GM21786 (cell line): ENCODE measurements at regions not wholly inside any gene's neighbourhood (a gene's known extent, or its start where the extent isn't known, plus 50 kb on each side); places are given as distances from the start of the nearest gene placed in this dataset.

ENCODE experiments used
- ATAC-seq: cut with Tn5 transposase; IDR thresholded peaks from one replicate; pipeline ENCODE4 v1.9.1; 2021; ENCODE audit not compliant: unreplicated experiment

- no peak for ATAC-seq
Measured at GRCh38 chr9:106684940-106685695, 177.8 kb upstream of the ZNF462 start.

- no peak for ATAC-seq
Measured at GRCh38 chr9:106689089-106689488, 173.9 kb upstream of the ZNF462 start.

GRCh38 chr9:106691627-106692026 is 171.3 kb upstream of the ZNF462 start:
- ATAC-seq: no peak

- ATAC-seq: no peak
Measured at GRCh38 chr9:106693558-106693957, 169.4 kb upstream of the ZNF462 start.

GRCh38 chr9:106696804-106697203 is 166.2 kb upstream of the ZNF462 start:
- no peak for ATAC-seq

DNA sequence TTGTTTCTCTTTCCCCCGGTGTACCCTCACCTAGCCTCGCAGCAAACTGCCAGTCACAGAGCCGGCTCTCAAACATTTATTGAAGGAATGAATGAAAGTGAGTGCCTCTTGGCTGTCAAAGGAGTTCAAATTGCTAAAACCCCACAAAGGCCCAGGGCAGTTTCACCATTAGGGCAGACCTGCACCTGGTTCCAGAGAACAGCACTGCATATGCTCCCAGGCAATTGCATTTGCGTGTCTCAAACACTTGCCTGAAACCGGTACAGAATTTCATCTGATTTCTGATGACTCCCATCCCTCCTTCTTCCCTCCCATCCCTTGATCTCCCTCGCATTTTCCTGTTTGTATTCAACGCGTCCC is 165.6 kb upstream of the ZNF462 start:
- ATAC-seq: no peak

- ATAC-seq: no peak
Measured at GRCh38 chr9:106697750-106698502, 165.0 kb upstream of the ZNF462 start.

DNA sequence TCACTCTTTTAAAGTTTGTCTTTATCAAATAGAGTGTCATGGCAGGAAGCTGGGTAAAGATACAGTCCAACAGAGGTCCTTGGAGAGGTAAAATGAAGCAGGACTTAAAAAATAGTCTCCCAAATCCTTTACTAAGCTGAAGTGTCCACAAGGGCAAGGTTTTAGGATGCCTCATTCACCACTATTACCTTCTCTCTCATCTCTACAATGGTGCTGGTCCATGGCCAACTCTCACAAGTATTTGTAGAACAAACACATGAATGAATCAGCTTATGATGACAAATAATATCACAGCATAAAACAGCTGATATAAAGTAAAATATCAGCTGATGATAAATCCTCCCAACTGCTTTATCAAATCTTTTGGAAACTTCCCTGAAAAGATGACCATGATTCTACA is 162.3 kb upstream of the ZNF462 start:
- no peak for ATAC-seq

- no peak for ATAC-seq
Measured at GRCh38 chr9:106701611-106702010, 161.4 kb upstream of the ZNF462 start.

- no peak for ATAC-seq
Measured at GRCh38 chr9:106704056-106704615, 158.8 kb upstream of the ZNF462 start.

- ATAC-seq: no peak
Measured at GRCh38 chr9:106707291-106707690, 155.7 kb upstream of the ZNF462 start.

GRCh38 chr9:106707738-106708474 is 155.1 kb upstream of the ZNF462 start:
- ATAC-seq: no peak

DNA sequence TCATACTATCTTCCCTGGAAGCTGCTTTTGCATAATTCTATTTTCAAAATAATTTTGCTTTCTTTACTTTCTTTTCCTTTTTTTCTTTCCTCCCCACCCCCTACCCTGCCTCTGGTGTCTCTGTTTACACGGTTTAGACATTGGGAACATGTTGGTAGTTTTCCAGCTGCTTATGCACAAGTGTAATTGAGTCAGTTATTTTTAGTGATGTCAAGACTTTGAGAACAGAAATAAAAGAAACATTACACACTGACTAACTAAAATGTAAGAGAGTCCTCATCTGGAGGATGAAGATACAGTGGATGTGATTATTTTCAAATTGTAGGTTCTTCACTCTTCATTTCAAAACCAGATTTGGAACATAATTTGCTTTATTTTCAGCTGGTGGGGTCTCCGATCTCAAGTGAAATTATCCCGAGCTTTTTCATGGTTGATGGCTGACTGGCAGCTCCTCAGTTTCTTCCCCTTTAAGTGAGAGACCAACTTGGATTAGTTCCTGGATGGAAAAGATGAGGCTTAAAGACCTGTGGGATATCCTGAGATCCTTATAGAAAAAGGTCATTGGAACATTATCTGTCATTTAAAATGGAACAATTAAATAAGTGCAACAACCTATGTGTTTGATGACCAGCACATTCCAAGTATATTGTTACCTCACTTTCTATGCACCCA is 154.4 kb upstream of the ZNF462 start:
- no peak for ATAC-seq

DNA sequence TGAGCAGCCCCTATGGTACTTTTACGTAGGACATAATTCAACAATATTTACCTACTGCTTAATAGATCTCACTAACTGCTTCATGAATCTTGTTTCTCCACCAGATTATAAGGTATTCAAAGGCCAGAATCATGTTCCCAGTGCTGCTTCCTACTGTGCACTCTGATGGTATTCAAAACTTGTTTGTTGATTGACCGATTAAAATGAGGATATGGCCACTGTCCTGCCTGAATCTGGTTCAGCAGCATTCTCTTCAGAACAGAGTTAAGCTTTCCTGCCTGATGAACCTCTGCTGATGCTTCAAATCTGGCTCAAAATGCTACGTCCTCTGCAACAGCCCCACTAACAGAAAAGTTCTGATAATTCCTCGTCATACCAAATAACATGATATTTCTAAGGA is 150.7 kb upstream of the ZNF462 start:
- ATAC-seq: no peak

- ATAC-seq: no peak
Measured at GRCh38 chr9:106713206-106713605, 149.8 kb upstream of the ZNF462 start.

- no peak for ATAC-seq
Measured at GRCh38 chr9:106716820-106717219, 146.1 kb upstream of the ZNF462 start.

GRCh38 chr9:106717686-106718085 is 145.3 kb upstream of the ZNF462 start:
- no peak for ATAC-seq

- ATAC-seq: no peak
Measured at GRCh38 chr9:106718936-106719335, 144.0 kb upstream of the ZNF462 start.

DNA sequence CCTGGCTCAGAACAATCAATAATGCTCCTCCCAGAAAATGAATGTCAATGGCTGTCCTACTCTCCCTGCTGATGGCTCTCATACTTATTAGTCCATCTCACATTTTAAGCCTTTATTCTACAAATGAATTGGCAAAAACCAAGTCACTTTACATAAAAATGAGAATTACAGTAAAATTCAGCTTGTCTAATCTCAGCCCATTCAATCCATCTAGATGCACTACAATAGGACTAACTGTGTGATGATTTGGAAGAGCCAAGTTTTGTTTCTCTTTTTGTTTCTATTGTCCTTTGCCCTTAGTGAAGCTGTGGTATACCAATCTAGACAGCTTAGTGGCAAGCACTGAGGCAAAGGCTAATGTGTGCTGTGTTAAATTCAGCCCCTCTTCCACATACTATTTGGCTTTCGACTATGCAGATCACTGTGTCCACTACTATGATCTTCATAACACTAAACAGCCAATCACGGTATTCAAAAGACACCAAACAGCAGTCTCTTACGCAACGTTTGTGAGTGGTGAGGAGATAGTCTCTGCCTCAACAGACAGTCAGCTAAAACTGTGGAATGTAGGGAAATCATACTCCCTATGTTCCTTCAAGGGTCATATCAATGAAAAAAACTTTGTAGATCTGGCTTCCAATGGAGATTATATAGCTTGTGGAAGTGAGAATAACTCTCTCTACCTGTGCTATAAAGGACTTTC is 140.8 kb upstream of the ZNF462 start:
- ATAC-seq: no peak

DNA sequence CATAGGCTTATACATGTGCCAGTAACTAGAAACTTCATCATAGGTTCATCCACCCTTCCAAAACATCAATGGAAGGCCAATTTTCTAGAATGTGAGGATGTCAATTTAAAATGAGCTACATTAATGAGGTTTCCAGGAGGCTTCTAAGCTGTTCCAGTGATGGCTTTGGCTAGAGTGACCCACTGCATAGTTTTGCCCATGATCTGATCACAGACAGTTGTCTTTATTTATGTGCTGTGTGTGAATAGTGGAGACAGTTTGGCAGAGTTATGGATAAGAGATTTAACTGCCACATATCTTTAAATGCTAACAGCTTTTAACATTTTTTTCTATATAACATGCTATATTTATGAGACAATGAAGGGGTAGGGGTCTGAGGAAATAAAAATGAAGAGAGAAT is 139.0 kb upstream of the ZNF462 start:
- no peak for ATAC-seq
